Activated naive CD4-positive, alpha-beta T cell treated with Interleukin-2 at 50 U/mL for 16 hours (primary cell): ENCODE measurements at regions not wholly inside any gene's neighbourhood (a gene's known extent, or its start where the extent isn't known, plus 50 kb on each side); places are given as distances from the start of the nearest gene placed in this dataset.
A peak's percentile ranks its signal among the peaks of the same experiment; 100 is the strongest.

Experiments
- DNase-seq: peaks from one replicate; pipeline ENCODE4 v3.0.0-alpha.2; 2020

- DNase-seq = no peak
Observed at GRCh38 chr2:235371018-235371417, 122.8 kb upstream of the AGAP1 start.

GRCh38 chr2:235373171-235373570 is 120.7 kb upstream of the AGAP1 start:
- no peak for DNase-seq

GRCh38 chr2:235377176-235377575 is 116.7 kb upstream of the AGAP1 start:
- DNase-seq = no peak

GRCh38 chr2:235378246-235378645 is 115.6 kb upstream of the AGAP1 start:
- DNase-seq = no peak

- no peak for DNase-seq
Observed at GRCh38 chr2:235378944-235379343, 114.9 kb upstream of the AGAP1 start.

- no peak for DNase-seq
Observed at GRCh38 chr2:235381261-235381912, 112.5 kb upstream of the AGAP1 start.

GRCh38 chr2:235382179-235382578 is 111.7 kb upstream of the AGAP1 start:
- DNase-seq = no peak

- no peak for DNase-seq
Observed at GRCh38 chr2:235382601-235383000, 111.2 kb upstream of the AGAP1 start.

- no peak for DNase-seq
Observed at GRCh38 chr2:235383272-235383843, 110.5 kb upstream of the AGAP1 start.

- no peak for DNase-seq
Observed at GRCh38 chr2:235384624-235385023, 109.2 kb upstream of the AGAP1 start.

- no peak for DNase-seq
Observed at GRCh38 chr2:235389626-235390025, 104.2 kb upstream of the AGAP1 start.

- DNase-seq = peak; percentile 15
Observed at GRCh38 chr2:235390108-235390815, 103.6 kb upstream of the AGAP1 start.

- DNase-seq = no peak
Observed at GRCh38 chr2:235390816-235391194, 103.0 kb upstream of the AGAP1 start.

GRCh38 chr2:235391921-235392615 is 101.8 kb upstream of the AGAP1 start:
- no peak for DNase-seq

GRCh38 chr2:235394278-235394828 is 99.5 kb upstream of the AGAP1 start:
- DNase-seq = no peak

GRCh38 chr2:235396071-235396846 is 97.6 kb upstream of the AGAP1 start:
- no peak for DNase-seq

GRCh38 chr2:235398321-235398720 is 95.5 kb upstream of the AGAP1 start:
- DNase-seq = no peak

- no peak for DNase-seq
Observed at GRCh38 chr2:235399895-235400294, 93.9 kb upstream of the AGAP1 start.

GRCh38 chr2:235402422-235402821 is 91.4 kb upstream of the AGAP1 start:
- no peak for DNase-seq

- DNase-seq = no peak
Observed at GRCh38 chr2:235405612-235406361, 88.1 kb upstream of the AGAP1 start.

- DNase-seq = no peak
Observed at GRCh38 chr2:235406430-235406829, 87.4 kb upstream of the AGAP1 start.
